Activated CD8-positive, alpha-beta memory T cell treated with anti-CD3 and anti-CD28 coated beads, Interleukin-2, amount 10 ng/mL, durations not matched to agents 7 days and 5 days (primary cell): ENCODE measurements at regions not wholly inside any gene's neighbourhood (a gene's known extent, or its start where the extent isn't known, plus 50 kb on each side); places are given as distances from the start of the nearest gene placed in this dataset.
"Not testable (repeated sequence)": the region's sequence is repeated elsewhere in the genome, so short reads cannot be mapped to it uniquely, and the experiment has no call there.

Source experiments
- ATAC-seq: fragments of 150-1000 bp; cut with Tn5 transposase; one replicate; pipeline ENCODE4 v1.10.0; 2021; ENCODE audit warnings: moderate library complexity
- CTCF ChIA-PET: fragments of 350-600 bp; sonication (Branson Sonifier 250); formaldehyde crosslinking; loops from one replicate; lab custom pipeline; 2021; ENCODE audit warnings: antibody characterized with exemption; lab: Charles Lee
- DNase-seq: peaks from one replicate; pipeline ENCODE4 v3.0.0-alpha.2; 2020
- H3K27ac Mint-ChIP-seq: one replicate; pipeline ENCODE4 v1.8.0; 2021; ENCODE audit warnings: mild to moderate bottlenecking, mixed read lengths
- H3K27me3 Mint-ChIP-seq: one replicate; pipeline ENCODE4 v1.8.0; 2021; ENCODE audit warnings: mixed read lengths
- H3K36me3 Mint-ChIP-seq: one replicate; pipeline ENCODE4 v1.8.0; 2021; ENCODE audit warnings: mild to moderate bottlenecking, mixed read lengths
- H3K4me1 Mint-ChIP-seq: one replicate; pipeline ENCODE4 v1.8.0; 2021; ENCODE audit warnings: mixed read lengths
- H3K4me3 Mint-ChIP-seq: one replicate; pipeline ENCODE4 v1.8.0; 2021; ENCODE audit warnings: mild to moderate bottlenecking, moderate library complexity, mixed read lengths
- H3K9me3 Mint-ChIP-seq: one replicate; pipeline ENCODE4 v1.8.0; 2022; ENCODE audit warnings: low read depth, mixed read lengths

- Mint-ChIP-seq H3K4me1 (peaks cover 6% of the 10 kb centered on the region), H3K9me3 (no peaks in the 10 kb centered on the region), H3K36me3 (no peaks in the 10 kb centered on the region), H3K27ac (no peak overlapping the region), H3K4me3 (no peak overlapping the region), H3K27me3 (peaks cover 48% of the 10 kb centered on the region)
- DNase-seq: no peak
- ATAC-seq: no peak
- CTCF ChIA-PET: no interaction called here
Measured at GRCh38 chr1:58250587-58250948, 296.0 kb downstream of the OMA1 start.

- Mint-ChIP-seq H3K27ac (no peak overlapping the region), H3K27me3 (peaks cover 48% of the 10 kb centered on the region), H3K4me3 (peak overlapping the region; percentile 31), H3K36me3 (no peaks in the 10 kb centered on the region), H3K4me1 (peaks cover 6% of the 10 kb centered on the region), H3K9me3 (no peaks in the 10 kb centered on the region)
- CTCF ChIA-PET: no interaction called here
- DNase-seq: peak; percentile 44
- ATAC-seq: peak; percentile 53
Measured at GRCh38 chr1:58249737-58250586, 296.6 kb downstream of the OMA1 start.

DNA sequence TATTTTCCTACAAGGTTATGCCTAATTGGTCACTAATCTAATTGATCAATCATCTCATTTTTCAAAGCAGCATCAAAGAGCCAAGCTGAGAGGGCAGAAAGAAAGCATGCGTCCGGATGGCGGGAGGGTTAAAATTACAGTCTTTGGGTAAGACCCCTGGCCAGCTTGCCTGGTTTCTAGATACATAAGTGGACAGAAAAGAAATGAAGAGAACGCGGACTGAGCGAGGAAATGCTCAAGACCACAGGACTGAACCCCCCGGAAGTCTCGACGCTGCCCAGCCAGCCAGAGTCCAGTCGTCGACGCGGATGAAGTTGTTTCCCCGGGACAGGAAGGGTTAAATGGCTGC is 297.2 kb downstream of the OMA1 start:
- Mint-ChIP-seq H3K4me1 (peaks cover 6% of the 10 kb centered on the region), H3K36me3 (no peaks in the 10 kb centered on the region), H3K27ac (no peak overlapping the region), H3K4me3 (no peak overlapping the region), H3K9me3 (no peaks in the 10 kb centered on the region), H3K27me3 (peaks cover 48% of the 10 kb centered on the region)
- no peak for ATAC-seq
- CTCF ChIA-PET: no interaction called here
- no peak for DNase-seq

DNA sequence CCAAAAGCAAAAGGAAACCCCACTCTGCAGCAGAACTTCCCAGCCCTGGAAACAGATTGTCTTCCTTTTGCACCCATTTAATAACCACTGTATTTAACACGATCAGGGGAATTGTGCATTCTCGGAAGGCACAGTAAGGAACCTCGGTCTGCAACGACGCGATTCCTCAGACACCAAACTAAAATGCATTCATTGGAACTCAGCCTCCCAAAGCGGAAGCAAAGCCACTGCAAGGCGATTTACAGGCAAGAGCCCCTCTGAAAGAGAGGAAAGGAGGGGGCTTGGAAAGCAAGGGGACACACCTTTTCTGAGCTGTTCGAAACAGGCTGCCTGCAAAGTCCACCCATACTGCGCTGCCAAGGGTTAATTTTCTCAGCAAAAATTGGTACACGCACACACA is 297.7 kb downstream of the OMA1 start:
- no peak for ATAC-seq
- Mint-ChIP-seq H3K4me3 (no peak overlapping the region), H3K4me1 (peaks cover 6% of the 10 kb centered on the region), H3K27me3 (peaks cover 48% of the 10 kb centered on the region), H3K9me3 (no peaks in the 10 kb centered on the region), H3K36me3 (no peaks in the 10 kb centered on the region), H3K27ac (no peak overlapping the region)
- CTCF ChIA-PET: no interaction called here
- DNase-seq: no peak

DNA sequence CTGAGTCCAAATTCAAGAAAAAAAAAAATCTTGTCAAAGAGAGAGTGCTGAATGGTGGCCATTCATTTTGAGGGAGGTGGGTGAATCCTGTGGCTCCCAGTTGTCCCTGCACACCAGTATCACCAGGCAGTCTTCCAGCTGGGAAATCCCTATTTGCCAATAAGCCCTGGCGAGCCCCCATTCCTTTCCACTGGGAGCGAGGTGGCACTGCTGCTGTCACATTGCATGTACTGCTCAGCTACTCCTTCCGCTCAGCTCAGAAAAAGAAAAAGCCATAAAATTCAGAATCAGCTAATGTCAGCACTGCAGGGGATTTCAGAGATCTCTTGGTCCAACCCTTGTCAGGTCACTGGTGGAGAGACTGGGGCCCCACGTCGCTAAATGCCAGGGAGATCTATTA is 298.5 kb downstream of the OMA1 start:
- Mint-ChIP-seq H3K36me3 (no peaks in the 10 kb centered on the region), H3K9me3 (no peaks in the 10 kb centered on the region), H3K4me3 (no peak overlapping the region), H3K27me3 (peaks cover 46% of the 10 kb centered on the region), H3K4me1 (peaks cover 6% of the 10 kb centered on the region), H3K27ac (no peak overlapping the region)
- CTCF ChIA-PET: no interaction called here
- no peak for ATAC-seq
- DNase-seq: no peak

- H3K9me3 Mint-ChIP-seq: no peaks in the 10 kb centered on the region
- H3K27ac Mint-ChIP-seq: no peak overlapping the region
- CTCF ChIA-PET: no interaction called here
- H3K4me1 Mint-ChIP-seq: peaks cover 6% of the 10 kb centered on the region
- no peak overlapping the region for H3K4me3 Mint-ChIP-seq
- no peak for ATAC-seq
- H3K36me3 Mint-ChIP-seq: no peaks in the 10 kb centered on the region
- H3K27me3 Mint-ChIP-seq: peaks cover 45% of the 10 kb centered on the region
- no peak for DNase-seq
Measured at GRCh38 chr1:58246549-58246948, 300.0 kb downstream of the OMA1 start.

- DNase-seq: no peak
- Mint-ChIP-seq H3K4me3 (no peak overlapping the region), H3K36me3 (no peaks in the 10 kb centered on the region), H3K9me3 (no peaks in the 10 kb centered on the region), H3K27ac (no peak overlapping the region), H3K27me3 (peaks cover 32% of the 10 kb centered on the region), H3K4me1 (peaks cover 6% of the 10 kb centered on the region)
- CTCF ChIA-PET: no interaction called here
- ATAC-seq: no peak
Measured at GRCh38 chr1:58244872-58245271, 301.7 kb downstream of the OMA1 start.

DNA sequence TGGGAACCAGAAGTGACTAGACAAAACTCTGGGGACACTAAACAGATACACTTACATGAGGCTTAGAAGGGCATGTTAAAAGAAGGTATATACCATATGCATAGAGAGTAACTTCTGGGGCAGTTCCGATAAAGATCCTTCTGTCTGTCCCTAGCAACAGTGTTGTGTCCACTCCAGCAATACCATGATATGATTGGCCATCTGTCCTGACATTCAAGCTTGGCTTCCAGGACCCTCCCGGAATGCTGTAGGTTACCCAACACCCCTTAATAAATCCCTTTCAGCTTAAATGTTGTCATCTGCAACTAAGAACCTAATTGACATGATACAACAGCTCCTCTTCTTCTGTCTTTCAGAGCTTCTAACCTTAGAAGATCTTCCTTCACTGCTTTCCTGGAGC is 307.7 kb downstream of the OMA1 start:
- H3K4me3 Mint-ChIP-seq: no peak overlapping the region
- CTCF ChIA-PET: no interaction called here
- H3K36me3 Mint-ChIP-seq: no peaks in the 10 kb centered on the region
- no peak for DNase-seq
- peaks cover 2% of the 10 kb centered on the region for H3K27me3 Mint-ChIP-seq
- no peak overlapping the region for H3K27ac Mint-ChIP-seq
- H3K4me1 Mint-ChIP-seq: no peaks in the 10 kb centered on the region
- no peaks in the 10 kb centered on the region for H3K9me3 Mint-ChIP-seq
- no peak for ATAC-seq

GRCh38 chr1:58233729-58234128 is 312.8 kb downstream of the OMA1 start:
- H3K27ac Mint-ChIP-seq: no peak overlapping the region
- CTCF ChIA-PET: no interaction called here
- no peak for ATAC-seq
- no peak overlapping the region for H3K4me3 Mint-ChIP-seq
- H3K27me3 Mint-ChIP-seq: no peaks in the 10 kb centered on the region
- no peaks in the 10 kb centered on the region for H3K4me1 Mint-ChIP-seq
- no peaks in the 10 kb centered on the region for H3K36me3 Mint-ChIP-seq
- no peaks in the 10 kb centered on the region for H3K9me3 Mint-ChIP-seq
- DNase-seq: no peak

DNA sequence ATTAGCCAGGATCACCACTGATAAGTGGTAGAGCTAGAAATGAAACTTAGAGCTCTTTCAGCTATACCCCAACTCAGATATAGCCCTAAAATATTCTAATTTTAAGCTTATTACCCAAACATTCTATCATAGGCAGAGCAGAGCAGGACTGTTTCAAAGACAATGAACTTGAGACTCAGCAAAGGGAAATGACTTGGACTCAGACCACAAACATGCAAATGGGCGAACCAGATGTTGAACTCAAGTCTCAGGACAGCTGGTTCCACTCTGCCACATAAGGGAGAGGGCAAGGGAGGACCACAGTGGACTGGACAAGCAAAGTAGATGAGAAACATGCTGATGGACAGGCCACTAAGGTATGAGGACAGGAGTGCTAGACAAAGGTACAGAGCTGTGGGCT is 315.3 kb downstream of the OMA1 start:
- Mint-ChIP-seq H3K27ac (no peak overlapping the region), H3K4me3 (no peak overlapping the region), H3K4me1 (no peaks in the 10 kb centered on the region), H3K9me3 (no peaks in the 10 kb centered on the region), H3K36me3 (no peaks in the 10 kb centered on the region), H3K27me3 (no peaks in the 10 kb centered on the region)
- no peak for ATAC-seq
- CTCF ChIA-PET: no interaction called here
- no peak for DNase-seq

- no peak for ATAC-seq
- H3K27me3 Mint-ChIP-seq: no peaks in the 10 kb centered on the region
- no peak overlapping the region for H3K27ac Mint-ChIP-seq
- H3K36me3 Mint-ChIP-seq: no peaks in the 10 kb centered on the region
- no peaks in the 10 kb centered on the region for H3K4me1 Mint-ChIP-seq
- no peak overlapping the region for H3K4me3 Mint-ChIP-seq
- CTCF ChIA-PET: no interaction called here
- no peaks in the 10 kb centered on the region for H3K9me3 Mint-ChIP-seq
- DNase-seq: no peak
Measured at GRCh38 chr1:58227604-58228003, 318.9 kb downstream of the OMA1 start.

DNA sequence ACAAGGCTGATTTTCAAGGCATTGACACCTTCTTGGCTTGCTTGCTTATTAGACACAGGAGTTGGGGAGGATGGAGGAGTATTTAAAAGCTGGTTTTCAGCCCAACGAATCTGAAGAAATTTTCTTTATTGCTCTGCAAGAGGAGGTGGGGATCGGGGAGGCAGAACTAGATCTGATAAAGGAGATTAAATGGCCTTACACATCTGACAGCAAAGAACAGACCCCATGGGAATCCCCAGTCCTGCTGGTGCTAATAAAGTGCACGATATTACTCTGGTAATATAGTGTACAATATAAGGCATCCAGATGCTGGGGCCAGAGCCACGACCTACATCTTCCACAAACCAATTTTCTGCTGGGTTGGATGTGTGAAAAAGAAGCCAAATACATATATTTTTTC is 323.0 kb downstream of the OMA1 start:
- Mint-ChIP-seq H3K27me3 (no peaks in the 10 kb centered on the region), H3K4me3 (no peak overlapping the region), H3K9me3 (no peaks in the 10 kb centered on the region), H3K36me3 (no peaks in the 10 kb centered on the region), H3K4me1 (no peaks in the 10 kb centered on the region), H3K27ac (no peak overlapping the region)
- CTCF ChIA-PET: no interaction called here
- ATAC-seq: no peak
- no peak for DNase-seq

- no peaks in the 10 kb centered on the region for H3K27me3 Mint-ChIP-seq
- H3K4me3 Mint-ChIP-seq: no peak overlapping the region
- H3K36me3 Mint-ChIP-seq: no peaks in the 10 kb centered on the region
- no peak for DNase-seq
- no peaks in the 10 kb centered on the region for H3K9me3 Mint-ChIP-seq
- H3K4me1 Mint-ChIP-seq: no peaks in the 10 kb centered on the region
- no peak for ATAC-seq
- no peak overlapping the region for H3K27ac Mint-ChIP-seq
- CTCF ChIA-PET: no interaction called here
Measured at GRCh38 chr1:58220836-58221472, 325.6 kb downstream of the OMA1 start.

DNA sequence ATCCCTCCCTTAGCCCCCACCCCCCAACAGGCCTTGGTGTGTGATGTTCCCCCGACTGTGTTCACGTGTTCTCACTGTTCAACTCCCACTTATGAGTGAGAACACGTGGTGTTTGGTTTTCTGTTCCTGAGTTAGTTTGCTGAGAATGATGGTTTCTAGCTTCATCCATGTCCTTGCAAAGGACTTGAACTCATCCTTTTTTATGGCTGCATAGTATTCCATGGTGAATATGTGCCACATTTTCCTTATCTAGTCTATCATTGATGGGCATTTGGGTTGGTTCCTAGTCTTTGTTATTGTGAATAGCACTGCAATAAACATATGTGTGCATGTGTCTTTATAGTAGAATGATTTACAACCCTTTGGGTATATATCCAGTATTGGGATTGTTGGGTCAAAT is 330.4 kb downstream of the OMA1 start:
- ATAC-seq, CTCF ChIA-PET, H3K4me3 Mint-ChIP-seq, H3K27ac Mint-ChIP-seq, H3K36me3 Mint-ChIP-seq, DNase-seq, H3K4me1 Mint-ChIP-seq, H3K9me3 Mint-ChIP-seq, H3K27me3 Mint-ChIP-seq: not testable (repeated sequence)
